CD8-positive, alpha-beta memory T cell (primary cell): ENCODE measurements at regions not wholly inside any gene's neighbourhood (a gene's known extent, or its start where the extent isn't known, plus 50 kb on each side); places are given as distances from the start of the nearest gene placed in this dataset.

Experiments
- CTCF ChIA-PET: fragments of 350-600 bp; sonication (Branson Sonifier 250); formaldehyde crosslinking; loops from one replicate; lab custom pipeline; 2021; ENCODE audit warnings: antibody characterized with exemption; lab: Charles Lee
- POLR2A ChIA-PET: fragments of 350-600 bp; sonication (Branson Sonifier 250); formaldehyde crosslinking; loops from one replicate; lab custom pipeline; 2021; ENCODE audit warnings: antibody characterized with exemption; lab: Charles Lee
- DNase-seq, 5 donors: peaks; one replicate each; pipeline versions ENCODE4 v3.0.0 to v3.0.0-alpha.2; 2020 to 2022; ENCODE audit warnings: mixed read lengths in 1 of 5
- H3K27ac ChIP-seq: one replicate; pipeline ENCODE4 v1.7.0; 2013; ENCODE audit warnings: low read depth, mild to moderate bottlenecking, low read length, moderate library complexity
- H3K27me3 ChIP-seq: 2 replicates; pipeline ENCODE4 v1.7.0; 2013; ENCODE audit warnings: low read length, mild to moderate bottlenecking; ENCODE audit not compliant: insufficient read depth, poor library complexity, severe bottlenecking
- H3K36me3 ChIP-seq: 2 replicates; pipeline ENCODE4 v1.7.0; 2013; ENCODE audit warnings: mild to moderate bottlenecking, low read length, moderate library complexity; ENCODE audit not compliant: insufficient read depth
- H3K4me1 ChIP-seq: 2 replicates; pipeline ENCODE4 v1.7.0; 2013; ENCODE audit warnings: mild to moderate bottlenecking, low read length, moderate library complexity; ENCODE audit not compliant: insufficient read depth
- H3K4me3 ChIP-seq: 2 replicates; pipeline ENCODE4 v1.7.0; 2013; ENCODE audit warnings: mild to moderate bottlenecking, low read length
- H3K9me3 ChIP-seq: 2 replicates; pipeline ENCODE4 v1.7.0; 2013; ENCODE audit warnings: mild to moderate bottlenecking, low read length
- H3K27ac Mint-ChIP-seq, 8 donors: one replicate each; pipeline ENCODE4 v1.8.0; 2020 to 2021; ENCODE audit warnings: mixed read lengths in 8 of 8, mild to moderate bottlenecking in 6 of 8, inconsistent platforms in 3 of 8, moderate library complexity in 3 of 8
- H3K27me3 Mint-ChIP-seq, 2 donors: one replicate each; pipeline ENCODE4 v1.8.0; 2020 to 2021; ENCODE audit warnings: mixed read lengths in 2 of 2, mild to moderate bottlenecking in 1 of 2, moderate library complexity in 1 of 2
- H3K36me3 Mint-ChIP-seq, 3 donors: one replicate each; pipeline ENCODE4 v1.8.0; 2020 to 2021; ENCODE audit warnings: mixed read lengths in 3 of 3, inconsistent platforms in 1 of 3, mild to moderate bottlenecking in 1 of 3
- H3K4me1 Mint-ChIP-seq, 3 donors: one replicate each; pipeline ENCODE4 v1.8.0; 2020 to 2021; ENCODE audit warnings: mixed read lengths in 3 of 3, inconsistent platforms in 1 of 3, mild to moderate bottlenecking in 1 of 3
- H3K4me3 Mint-ChIP-seq, 7 donors: one replicate each; pipeline ENCODE4 v1.8.0; 2020 to 2021; ENCODE audit warnings: mixed read lengths in 7 of 7, mild to moderate bottlenecking in 6 of 7, moderate library complexity in 4 of 7, inconsistent platforms in 2 of 7
- H3K9me3 Mint-ChIP-seq, 5 donors: one replicate each; pipeline ENCODE4 v1.8.0; 2020 to 2022; ENCODE audit warnings: mixed read lengths in 5 of 5, mild to moderate bottlenecking in 3 of 5, moderate library complexity in 2 of 5, inconsistent platforms in 1 of 5

DNA sequence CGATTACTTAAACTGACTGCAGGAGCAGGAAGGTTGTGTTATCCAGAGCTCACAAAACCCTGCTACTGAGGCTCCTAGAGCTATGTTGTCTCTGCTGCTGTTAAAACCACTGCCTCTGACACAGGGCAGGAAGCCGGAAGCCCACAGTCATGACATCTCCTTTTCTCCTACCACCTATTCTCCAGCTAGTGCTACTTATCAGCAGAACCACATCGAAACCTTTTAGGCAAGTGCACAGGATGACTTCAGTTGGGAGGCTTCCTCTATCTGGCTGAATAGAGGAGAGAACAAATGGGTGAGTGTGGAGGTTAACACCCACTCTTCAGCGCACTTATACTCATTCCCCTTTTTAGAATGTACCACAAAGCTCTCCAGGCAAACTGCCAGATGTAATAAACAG is 638.0 kb downstream of the OTOL1 start:
- CTCF ChIA-PET = no interaction called here
- no peaks in the 10 kb centered on the region for H3K4me1 ChIP-seq
- H3K4me3 ChIP-seq = no peak overlapping the region
- DNase-seq = no peak
- H3K9me3 Mint-ChIP-seq = peaks cover 0 to 7% (median 3%) of the 10 kb centered on the region in 5 donors
- H3K36me3 Mint-ChIP-seq = no peaks in the 10 kb centered on the region
- H3K27ac ChIP-seq = no peak overlapping the region
- H3K36me3 ChIP-seq = no peaks in the 10 kb centered on the region
- no peaks in the 10 kb centered on the region for H3K27me3 Mint-ChIP-seq
- H3K4me1 Mint-ChIP-seq = no peaks in the 10 kb centered on the region
- no peaks in the 10 kb centered on the region for H3K27me3 ChIP-seq
- POLR2A ChIA-PET = no interaction called here
- no peak overlapping the region for H3K4me3 Mint-ChIP-seq
- H3K27ac Mint-ChIP-seq = no peak overlapping the region
- no peaks in the 10 kb centered on the region for H3K9me3 ChIP-seq

DNA sequence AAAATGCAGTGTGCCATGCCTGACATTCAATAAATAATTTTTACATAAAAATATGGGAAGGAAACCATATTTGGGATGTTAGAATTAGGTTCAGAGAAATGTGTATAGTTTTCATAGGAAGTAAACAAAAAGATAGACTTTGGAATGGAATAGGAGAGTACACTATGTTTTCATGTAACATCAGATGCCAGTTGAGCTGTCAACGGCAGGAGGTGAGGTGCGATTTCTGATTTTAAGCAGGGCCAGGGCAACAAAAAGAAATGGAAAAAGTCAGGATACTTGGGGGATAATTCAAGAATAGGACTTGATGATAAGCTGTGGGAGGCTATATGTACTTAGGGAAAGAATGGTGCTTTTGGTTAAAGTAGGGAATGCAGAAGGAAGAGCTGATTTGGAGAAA is 639.5 kb downstream of the OTOL1 start:
- Histone ChIP-seq H3K9me3 (no peaks in the 10 kb centered on the region), H3K4me1 (no peaks in the 10 kb centered on the region), H3K36me3 (no peaks in the 10 kb centered on the region), H3K27me3 (no peaks in the 10 kb centered on the region), H3K4me3 (no peak overlapping the region), H3K27ac (no peak overlapping the region)
- no peaks in the 10 kb centered on the region for H3K36me3 Mint-ChIP-seq
- peaks cover 0 to 4% (median 3%) of the 10 kb centered on the region in 5 donors for H3K9me3 Mint-ChIP-seq
- DNase-seq = no peak
- H3K4me3 Mint-ChIP-seq = no peak overlapping the region
- H3K4me1 Mint-ChIP-seq = no peaks in the 10 kb centered on the region
- ChIA-PET CTCF (no interaction called here), POLR2A (no interaction called here)
- H3K27me3 Mint-ChIP-seq = no peaks in the 10 kb centered on the region
- no peak overlapping the region for H3K27ac Mint-ChIP-seq

DNA sequence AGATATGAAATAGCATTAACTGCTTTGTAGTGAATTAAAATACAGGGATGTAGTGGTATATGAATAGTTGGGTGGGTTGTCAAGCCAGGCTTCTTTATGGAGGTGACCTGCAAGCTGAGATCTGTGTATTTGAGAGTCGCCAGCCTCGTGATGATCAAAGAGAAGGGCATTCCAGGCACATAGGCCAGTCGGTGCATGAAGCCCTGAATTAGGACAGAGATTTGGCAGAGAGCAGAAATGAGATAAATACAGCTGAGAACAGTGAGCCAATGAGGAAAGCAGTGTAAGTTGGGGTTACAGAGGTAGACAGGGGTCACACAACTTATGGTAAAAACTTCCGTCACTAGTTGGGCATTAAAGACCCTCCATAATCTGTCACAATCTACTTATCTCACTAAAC is 641.9 kb downstream of the OTOL1 start:
- no peaks in the 10 kb centered on the region for H3K36me3 Mint-ChIP-seq
- H3K4me1 ChIP-seq = no peaks in the 10 kb centered on the region
- H3K4me3 Mint-ChIP-seq = no peak overlapping the region
- no peak for DNase-seq
- POLR2A ChIA-PET = no interaction called here
- CTCF ChIA-PET = no interaction called here
- H3K36me3 ChIP-seq = no peaks in the 10 kb centered on the region
- no peak overlapping the region for H3K27ac Mint-ChIP-seq
- no peaks in the 10 kb centered on the region for H3K9me3 ChIP-seq
- H3K4me1 Mint-ChIP-seq = no peaks in the 10 kb centered on the region
- H3K27ac ChIP-seq = no peak overlapping the region
- no peaks in the 10 kb centered on the region for H3K27me3 ChIP-seq
- no peak overlapping the region for H3K4me3 ChIP-seq
- H3K9me3 Mint-ChIP-seq = peaks cover 2 to 8% (median 4%) of the 10 kb centered on the region in 5 donors
- H3K27me3 Mint-ChIP-seq = no peaks in the 10 kb centered on the region

DNA sequence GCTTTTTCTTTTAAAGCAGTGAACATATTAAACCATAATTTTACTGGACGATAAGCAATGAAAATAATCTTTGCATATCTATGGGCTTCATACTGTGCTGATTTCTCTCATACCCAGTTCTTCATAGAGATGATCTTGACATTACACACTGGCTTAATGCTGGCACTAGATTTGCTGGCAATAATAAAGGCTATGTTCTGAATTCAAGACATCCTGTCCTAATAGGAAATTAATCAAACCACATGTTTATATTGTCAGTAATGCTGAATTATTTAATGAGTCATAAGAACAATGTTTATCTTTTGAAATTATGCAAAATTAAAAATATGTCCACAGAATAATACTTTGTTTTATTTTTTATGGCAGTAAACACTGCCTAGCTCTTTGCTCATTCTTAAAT is 643.2 kb downstream of the OTOL1 start:
- H3K4me3 ChIP-seq = no peak overlapping the region
- no peaks in the 10 kb centered on the region for H3K27me3 Mint-ChIP-seq
- no peaks in the 10 kb centered on the region for H3K9me3 ChIP-seq
- ChIA-PET POLR2A (no interaction called here), CTCF (no interaction called here)
- no peaks in the 10 kb centered on the region for H3K27me3 ChIP-seq
- no peaks in the 10 kb centered on the region for H3K36me3 ChIP-seq
- no peak for DNase-seq
- H3K36me3 Mint-ChIP-seq = no peaks in the 10 kb centered on the region
- no peak overlapping the region for H3K27ac ChIP-seq
- peaks cover 2 to 11% (median 4%) of the 10 kb centered on the region in 5 donors for H3K9me3 Mint-ChIP-seq
- no peaks in the 10 kb centered on the region for H3K4me1 Mint-ChIP-seq
- no peak overlapping the region for H3K4me3 Mint-ChIP-seq
- no peaks in the 10 kb centered on the region for H3K4me1 ChIP-seq
- no peak overlapping the region for H3K27ac Mint-ChIP-seq

DNA sequence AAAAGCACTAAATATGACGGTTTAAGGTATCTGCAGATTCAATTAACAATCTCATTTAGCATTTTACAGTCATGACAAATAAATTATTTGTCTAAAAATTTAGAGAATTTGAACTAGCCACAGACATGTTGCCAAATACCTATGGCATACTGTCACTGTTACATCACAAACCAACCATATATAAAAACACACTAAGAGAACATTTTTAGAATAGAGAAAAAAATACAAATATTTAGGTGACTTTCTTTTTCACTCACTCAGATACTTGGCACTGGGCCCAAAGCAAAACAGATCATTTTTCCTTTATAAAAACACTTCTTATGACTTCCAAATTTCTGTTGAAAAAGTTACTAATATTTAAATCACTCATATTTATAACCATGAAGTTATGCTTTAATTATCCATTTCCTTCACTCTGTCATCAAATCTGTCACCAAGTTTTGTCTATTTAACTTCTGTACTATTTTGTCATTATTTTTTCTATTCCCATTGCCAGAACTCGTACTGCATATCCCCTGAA is 644.7 kb downstream of the OTOL1 start:
- Histone ChIP-seq H3K36me3 (no peaks in the 10 kb centered on the region), H3K9me3 (no peaks in the 10 kb centered on the region), H3K4me3 (no peak overlapping the region), H3K4me1 (no peaks in the 10 kb centered on the region), H3K27ac (no peak overlapping the region), H3K27me3 (no peaks in the 10 kb centered on the region)
- Mint-ChIP-seq H3K27ac (no peak overlapping the region), H3K36me3 (no peaks in the 10 kb centered on the region), H3K27me3 (no peaks in the 10 kb centered on the region), H3K4me3 (no peak overlapping the region), H3K4me1 (no peaks in the 10 kb centered on the region), H3K9me3 (peaks cover 0 to 10% (median 2%) of the 10 kb centered on the region in 5 donors)
- no peak for DNase-seq
- CTCF ChIA-PET = no interaction called here
- POLR2A ChIA-PET = no interaction called here

DNA sequence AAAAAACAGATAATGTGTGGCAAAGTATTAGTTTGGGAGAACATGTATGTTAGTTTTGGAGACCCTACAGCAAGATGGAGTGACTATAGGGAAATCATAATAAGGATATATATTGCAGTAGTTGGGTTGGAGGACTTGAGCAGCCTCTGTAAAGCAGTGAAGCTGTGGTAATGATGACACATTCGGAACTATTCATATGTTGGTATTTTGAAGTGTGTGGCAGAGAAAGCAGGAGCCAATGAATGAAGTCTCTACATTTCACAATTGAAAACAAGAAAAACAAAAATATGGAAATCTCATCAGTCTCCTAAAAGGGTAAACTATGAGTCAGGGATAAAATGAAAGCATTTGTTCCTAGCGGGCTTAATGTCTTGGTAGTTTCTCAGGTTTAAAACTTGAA is 645.9 kb downstream of the OTOL1 start:
- ChIA-PET POLR2A (no interaction called here), CTCF (no interaction called here)
- no peaks in the 10 kb centered on the region for H3K36me3 ChIP-seq
- no peaks in the 10 kb centered on the region for H3K27me3 ChIP-seq
- DNase-seq = no peak
- H3K27ac ChIP-seq = no peak overlapping the region
- H3K27me3 Mint-ChIP-seq = no peaks in the 10 kb centered on the region
- H3K36me3 Mint-ChIP-seq = no peaks in the 10 kb centered on the region
- no peaks in the 10 kb centered on the region for H3K4me1 Mint-ChIP-seq
- no peaks in the 10 kb centered on the region for H3K9me3 ChIP-seq
- H3K4me1 ChIP-seq = no peaks in the 10 kb centered on the region
- no peak overlapping the region for H3K27ac Mint-ChIP-seq
- H3K4me3 Mint-ChIP-seq = no peak overlapping the region
- H3K4me3 ChIP-seq = no peak overlapping the region
- H3K9me3 Mint-ChIP-seq = peaks cover 0 to 10% (median 0%) of the 10 kb centered on the region in 5 donors

DNA sequence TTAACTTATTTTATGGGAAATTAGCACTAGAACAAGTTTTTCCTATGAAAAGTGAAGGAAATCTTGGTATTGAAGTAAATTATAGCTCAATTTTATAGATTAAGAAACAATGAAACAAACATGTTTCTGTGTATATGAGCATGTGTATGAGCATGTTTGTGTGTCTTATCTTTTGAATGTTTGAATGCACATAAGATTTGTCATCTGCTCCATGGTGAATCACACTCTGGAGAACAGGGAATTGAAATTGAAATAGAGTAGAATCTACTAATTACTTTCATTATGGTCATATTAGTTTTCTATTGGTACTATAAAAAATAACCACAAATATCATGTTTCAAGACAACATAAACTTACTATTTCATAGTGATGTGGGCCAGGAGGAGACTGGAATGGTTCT is 646.6 kb downstream of the OTOL1 start:
- H3K27me3 ChIP-seq = no peaks in the 10 kb centered on the region
- Mint-ChIP-seq H3K27ac (no peak overlapping the region), H3K9me3 (peaks cover 0 to 11% (median 0%) of the 10 kb centered on the region in 5 donors), H3K4me3 (no peak overlapping the region), H3K27me3 (no peaks in the 10 kb centered on the region), H3K36me3 (no peaks in the 10 kb centered on the region), H3K4me1 (no peaks in the 10 kb centered on the region)
- DNase-seq = no peak
- ChIA-PET CTCF (no interaction called here), POLR2A (no interaction called here)
- H3K4me1 ChIP-seq = no peaks in the 10 kb centered on the region
- no peak overlapping the region for H3K4me3 ChIP-seq
- no peak overlapping the region for H3K27ac ChIP-seq
- H3K9me3 ChIP-seq = no peaks in the 10 kb centered on the region
- H3K36me3 ChIP-seq = no peaks in the 10 kb centered on the region

- Histone ChIP-seq H3K9me3 (no peaks in the 10 kb centered on the region), H3K4me1 (no peaks in the 10 kb centered on the region), H3K4me3 (no peak overlapping the region), H3K27ac (no peak overlapping the region), H3K27me3 (no peaks in the 10 kb centered on the region), H3K36me3 (no peaks in the 10 kb centered on the region)
- ChIA-PET POLR2A (no interaction called here), CTCF (no interaction called here)
- Mint-ChIP-seq H3K9me3 (peaks cover 0 to 6% (median 5%) of the 10 kb centered on the region in 5 donors), H3K36me3 (no peaks in the 10 kb centered on the region), H3K4me3 (no peak overlapping the region), H3K27ac (no peak overlapping the region), H3K4me1 (no peaks in the 10 kb centered on the region), H3K27me3 (no peaks in the 10 kb centered on the region)
- DNase-seq = no peak
These were observed 651.4 kb downstream of the OTOL1 start for GRCh38 chr3:162147996-162148395.

GRCh38 chr3:162150790-162151189 is 654.2 kb downstream of the OTOL1 start:
- POLR2A ChIA-PET = no interaction called here
- no peak overlapping the region for H3K4me3 Mint-ChIP-seq
- H3K4me3 ChIP-seq = no peak overlapping the region
- H3K36me3 Mint-ChIP-seq = no peaks in the 10 kb centered on the region
- H3K27me3 Mint-ChIP-seq = no peaks in the 10 kb centered on the region
- no peaks in the 10 kb centered on the region for H3K27me3 ChIP-seq
- CTCF ChIA-PET = no interaction called here
- no peak overlapping the region for H3K27ac ChIP-seq
- peaks cover 0 to 6% (median 1%) of the 10 kb centered on the region in 5 donors for H3K9me3 Mint-ChIP-seq
- H3K4me1 ChIP-seq = no peaks in the 10 kb centered on the region
- no peak overlapping the region for H3K27ac Mint-ChIP-seq
- DNase-seq = no peak
- H3K9me3 ChIP-seq = no peaks in the 10 kb centered on the region
- no peaks in the 10 kb centered on the region for H3K4me1 Mint-ChIP-seq
- H3K36me3 ChIP-seq = no peaks in the 10 kb centered on the region
